ENCODE measurements at regions not wholly inside any gene's neighbourhood (a gene's known extent, or its start where the extent isn't known, plus 50 kb on each side); places are given as distances from the start of the nearest gene placed in this dataset.

GRCh38 chr10:64458306-64458705, 937.1 kb downstream of the REEP3 start:
- Mint-ChIP-seq H3K9me3 (peaks cover 0 to 10% of the 10 kb centered on the region in 2 donors), H3K4me1 (ENCODE audit: low read depth) (no peaks in the 10 kb centered on the region), H3K4me3 (no peak overlapping the region), H3K36me3 (ENCODE audit: insufficient read depth in 2 of 2) (no peaks in the 10 kb centered on the region), H3K27ac (no peak overlapping the region), H3K27me3 (ENCODE audit: low read depth) (no peaks in the 10 kb centered on the region)
- ATAC-seq (replicated peaks in 1 of 2) = no peak
- DNase-seq = no peak

GRCh38 chr10:64463406-64463805, 942.2 kb downstream of the REEP3 start:
- Mint-ChIP-seq H3K36me3 (ENCODE audit: insufficient read depth in 2 of 2) (peaks cover 2 to 4% of the 10 kb centered on the region in 2 donors), H3K27ac (no peak overlapping the region), H3K9me3 (peaks cover 7 to 24% of the 10 kb centered on the region in 2 donors), H3K27me3 (ENCODE audit: low read depth) (no peaks in the 10 kb centered on the region), H3K4me3 (no peak overlapping the region), H3K4me1 (ENCODE audit: low read depth) (no peaks in the 10 kb centered on the region)
- DNase-seq (no peak), ATAC-seq (replicated peaks in 1 of 2) (no peak)

- Mint-ChIP-seq H3K36me3 (ENCODE audit: insufficient read depth in 2 of 2) (peaks cover 2 to 6% of the 10 kb centered on the region in 2 donors), H3K27ac (no peak overlapping the region), H3K4me1 (ENCODE audit: low read depth) (no peaks in the 10 kb centered on the region), H3K4me3 (no peak overlapping the region), H3K27me3 (ENCODE audit: low read depth) (no peaks in the 10 kb centered on the region), H3K9me3 (peaks cover 10 to 26% of the 10 kb centered on the region in 2 donors)
- no peak for DNase-seq
- ATAC-seq (replicated peaks in 1 of 2) = no peak
Observed at GRCh38 chr10:64465653-64466052, 944.5 kb downstream of the REEP3 start.

- Mint-ChIP-seq H3K4me3 (no peak overlapping the region), H3K4me1 (ENCODE audit: low read depth) (no peaks in the 10 kb centered on the region), H3K9me3 (peaks cover 10 to 22% of the 10 kb centered on the region in 2 donors), H3K27me3 (ENCODE audit: low read depth) (no peaks in the 10 kb centered on the region), H3K27ac (no peak overlapping the region), H3K36me3 (ENCODE audit: insufficient read depth in 2 of 2) (peaks cover 2 to 6% of the 10 kb centered on the region in 2 donors)
- DNase-seq (no peak), ATAC-seq (replicated peaks in 1 of 2) (no peak)
Observed at GRCh38 chr10:64468219-64468618, 947.0 kb downstream of the REEP3 start.

GRCh38 chr10:64476506-64476905, 955.3 kb downstream of the REEP3 start:
- DNase-seq (no peak), ATAC-seq (replicated peaks in 1 of 2) (no peak)
- H3K4me3 Mint-ChIP-seq = no peak overlapping the region
- no peaks in the 10 kb centered on the region for H3K36me3 Mint-ChIP-seq (ENCODE audit: insufficient read depth in 2 of 2)
- no peak overlapping the region for H3K27ac Mint-ChIP-seq
- H3K9me3 Mint-ChIP-seq = peaks cover 6 to 9% of the 10 kb centered on the region in 2 donors
- no peaks in the 10 kb centered on the region for H3K4me1 Mint-ChIP-seq (ENCODE audit: low read depth)
- no peaks in the 10 kb centered on the region for H3K27me3 Mint-ChIP-seq (ENCODE audit: low read depth)

- H3K9me3 Mint-ChIP-seq = peaks cover 5 to 6% of the 10 kb centered on the region in 2 donors
- no peak for ATAC-seq (replicated peaks in 1 of 2)
- H3K4me3 Mint-ChIP-seq = no peak overlapping the region
- no peak for DNase-seq
- H3K4me1 Mint-ChIP-seq (ENCODE audit: low read depth) = no peaks in the 10 kb centered on the region
- H3K27me3 Mint-ChIP-seq (ENCODE audit: low read depth) = no peaks in the 10 kb centered on the region
- H3K27ac Mint-ChIP-seq = no peak overlapping the region
- no peaks in the 10 kb centered on the region for H3K36me3 Mint-ChIP-seq (ENCODE audit: insufficient read depth in 2 of 2)
Observed at GRCh38 chr10:64477791-64478190, 956.6 kb downstream of the REEP3 start.

GRCh38 chr10:64484811-64485330, 963.7 kb downstream of the REEP3 start:
- peaks cover 3 to 7% of the 10 kb centered on the region in 2 donors for H3K9me3 Mint-ChIP-seq
- H3K27me3 Mint-ChIP-seq (ENCODE audit: low read depth) = no peaks in the 10 kb centered on the region
- no peaks in the 10 kb centered on the region for H3K4me1 Mint-ChIP-seq (ENCODE audit: low read depth)

GRCh38 chr10:64486149-64486548, 964.9 kb downstream of the REEP3 start:
- Mint-ChIP-seq H3K4me1 (ENCODE audit: low read depth) (no peaks in the 10 kb centered on the region), H3K9me3 (peaks cover 4 to 7% of the 10 kb centered on the region in 2 donors), H3K36me3 (ENCODE audit: insufficient read depth in 2 of 2) (peaks cover 0 to 2% of the 10 kb centered on the region in 2 donors), H3K27me3 (ENCODE audit: low read depth) (no peaks in the 10 kb centered on the region), H3K27ac (no peak overlapping the region), H3K4me3 (no peak overlapping the region)
- DNase-seq = no peak
- no peak for ATAC-seq (replicated peaks in 1 of 2)

More at GRCh38 chr10:64484811-64485330, 963.7 kb downstream of the REEP3 start:
- no peak for ATAC-seq (replicated peaks in 1 of 2)
- Mint-ChIP-seq H3K27ac (no peak overlapping the region), H3K4me3 (no peak overlapping the region), H3K36me3 (ENCODE audit: insufficient read depth in 2 of 2) (peaks cover 0 to 2% of the 10 kb centered on the region in 2 donors)
- DNase-seq = no peak

GRCh38 chr10:64486901-64487300, 965.7 kb downstream of the REEP3 start:
- Mint-ChIP-seq H3K27ac (no peak overlapping the region), H3K9me3 (peaks cover 4 to 7% of the 10 kb centered on the region in 2 donors), H3K4me1 (ENCODE audit: low read depth) (no peaks in the 10 kb centered on the region), H3K4me3 (no peak overlapping the region), H3K27me3 (ENCODE audit: low read depth) (no peaks in the 10 kb centered on the region), H3K36me3 (ENCODE audit: insufficient read depth in 2 of 2) (peaks cover 0 to 2% of the 10 kb centered on the region in 2 donors)
- no peak for DNase-seq
- ATAC-seq (replicated peaks in 1 of 2) = no peak

- no peaks in the 10 kb centered on the region for H3K27me3 Mint-ChIP-seq (ENCODE audit: low read depth)
- peaks cover 7 to 9% of the 10 kb centered on the region in 2 donors for H3K9me3 Mint-ChIP-seq
- ATAC-seq (replicated peaks in 1 of 2) = no peak
- H3K27ac Mint-ChIP-seq = no peak overlapping the region
- no peaks in the 10 kb centered on the region for H3K36me3 Mint-ChIP-seq (ENCODE audit: insufficient read depth in 2 of 2)
- no peak for DNase-seq
- H3K4me3 Mint-ChIP-seq = no peak overlapping the region
- H3K4me1 Mint-ChIP-seq (ENCODE audit: low read depth) = no peaks in the 10 kb centered on the region
Observed at GRCh38 chr10:64494901-64495300, 973.7 kb downstream of the REEP3 start.

- no peaks in the 10 kb centered on the region for H3K4me1 Mint-ChIP-seq (ENCODE audit: low read depth)
- H3K9me3 Mint-ChIP-seq = peaks cover 7 to 8% of the 10 kb centered on the region in 2 donors
- no peak overlapping the region for H3K27ac Mint-ChIP-seq
- H3K4me3 Mint-ChIP-seq = no peak overlapping the region
- no peak for ATAC-seq (replicated peaks in 1 of 2)
- no peak for DNase-seq
- no peaks in the 10 kb centered on the region for H3K36me3 Mint-ChIP-seq (ENCODE audit: insufficient read depth in 2 of 2)
- H3K27me3 Mint-ChIP-seq (ENCODE audit: low read depth) = no peaks in the 10 kb centered on the region
Observed at GRCh38 chr10:64497306-64497705, 976.1 kb downstream of the REEP3 start.

GRCh38 chr10:64501807-64502206, 980.6 kb downstream of the REEP3 start:
- Mint-ChIP-seq H3K9me3 (peaks cover 2 to 6% of the 10 kb centered on the region in 2 donors), H3K36me3 (ENCODE audit: insufficient read depth in 2 of 2) (no peaks in the 10 kb centered on the region), H3K4me1 (ENCODE audit: low read depth) (no peaks in the 10 kb centered on the region), H3K27me3 (ENCODE audit: low read depth) (no peaks in the 10 kb centered on the region), H3K27ac (no peak overlapping the region), H3K4me3 (no peak overlapping the region)
- ATAC-seq (replicated peaks in 1 of 2) = no peak
- DNase-seq = no peak

GRCh38 chr10:64502936-64503335, 981.7 kb downstream of the REEP3 start:
- DNase-seq = no peak
- Mint-ChIP-seq H3K4me1 (ENCODE audit: low read depth) (no peaks in the 10 kb centered on the region), H3K36me3 (ENCODE audit: insufficient read depth in 2 of 2) (no peaks in the 10 kb centered on the region), H3K4me3 (no peak overlapping the region), H3K27ac (no peak overlapping the region), H3K27me3 (ENCODE audit: low read depth) (no peaks in the 10 kb centered on the region), H3K9me3 (peaks cover 2 to 4% of the 10 kb centered on the region in 2 donors)
- no peak for ATAC-seq (replicated peaks in 1 of 2)

GRCh38 chr10:64503429-64503828, 982.2 kb downstream of the REEP3 start:
- ATAC-seq (replicated peaks in 1 of 2) (no peak), DNase-seq (no peak)
- Mint-ChIP-seq H3K9me3 (peaks cover 2 to 4% of the 10 kb centered on the region in 2 donors), H3K36me3 (ENCODE audit: insufficient read depth in 2 of 2) (no peaks in the 10 kb centered on the region), H3K4me1 (ENCODE audit: low read depth) (no peaks in the 10 kb centered on the region), H3K27ac (no peak overlapping the region), H3K4me3 (no peak overlapping the region), H3K27me3 (ENCODE audit: low read depth) (no peaks in the 10 kb centered on the region)
